ENCODE measurements at regions not wholly inside any gene's neighbourhood (a gene's known extent, or its start where the extent isn't known, plus 50 kb on each side); places are given as distances from the start of the nearest gene placed in this dataset.

DNA sequence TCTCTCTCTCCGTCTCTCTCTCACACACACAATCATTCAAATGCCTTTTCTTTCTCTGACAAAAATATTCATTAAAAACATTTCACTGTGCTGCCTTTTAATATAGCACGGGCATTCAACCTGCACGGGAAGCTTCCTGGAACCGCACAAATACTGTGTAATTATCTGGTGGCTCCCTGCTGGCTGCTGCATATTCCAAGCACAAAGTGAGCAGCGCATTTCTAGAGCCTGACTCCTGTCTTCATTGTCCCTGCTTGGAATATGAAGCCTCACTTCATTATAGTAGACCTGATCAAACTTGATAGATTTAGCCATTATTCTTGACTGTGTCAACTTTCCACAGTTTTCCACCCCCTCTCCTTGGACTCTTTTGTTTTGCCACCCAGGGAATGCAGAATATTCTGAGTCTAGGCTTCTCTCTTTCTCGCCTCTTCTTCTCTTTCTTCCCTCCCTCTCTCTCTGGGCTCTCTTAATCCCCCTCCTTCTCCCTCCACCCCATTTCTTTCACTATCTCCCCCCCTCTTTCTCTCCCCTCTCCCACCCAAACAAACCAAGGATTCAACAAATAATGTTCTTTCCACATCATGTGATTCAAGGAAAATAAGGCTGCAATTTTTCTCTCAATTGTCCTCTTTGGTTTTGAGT, 672.1 kb upstream of the FANCL start:
- no peak for TF ChIP-seq EZH2 (IDR thresholded peaks at IDR 0.05; ENCODE audit: borderline replicate concordance, low read depth, low read length, severe bottlenecking)
- TF ChIP-seq, protein P1, sequence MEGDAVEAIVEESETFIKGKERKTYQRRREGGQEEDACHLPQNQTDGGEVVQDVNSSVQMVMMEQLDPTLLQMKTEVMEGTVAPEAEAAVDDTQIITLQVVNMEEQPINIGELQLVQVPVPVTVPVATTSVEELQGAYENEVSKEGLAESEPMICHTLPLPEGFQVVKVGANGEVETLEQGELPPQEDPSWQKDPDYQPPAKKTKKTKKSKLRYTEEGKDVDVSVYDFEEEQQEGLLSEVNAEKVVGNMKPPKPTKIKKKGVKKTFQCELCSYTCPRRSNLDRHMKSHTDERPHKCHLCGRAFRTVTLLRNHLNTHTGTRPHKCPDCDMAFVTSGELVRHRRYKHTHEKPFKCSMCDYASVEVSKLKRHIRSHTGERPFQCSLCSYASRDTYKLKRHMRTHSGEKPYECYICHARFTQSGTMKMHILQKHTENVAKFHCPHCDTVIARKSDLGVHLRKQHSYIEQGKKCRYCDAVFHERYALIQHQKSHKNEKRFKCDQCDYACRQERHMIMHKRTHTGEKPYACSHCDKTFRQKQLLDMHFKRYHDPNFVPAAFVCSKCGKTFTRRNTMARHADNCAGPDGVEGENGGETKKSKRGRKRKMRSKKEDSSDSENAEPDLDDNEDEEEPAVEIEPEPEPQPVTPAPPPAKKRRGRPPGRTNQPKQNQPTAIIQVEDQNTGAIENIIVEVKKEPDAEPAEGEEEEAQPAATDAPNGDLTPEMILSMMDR (IDR thresholded peaks at IDR 0.05; ENCODE audit: borderline replicate concordance, extremely low read depth, low read length, poor library complexity, severe bottlenecking): no peak
